OCI-LY3 (cell line): ENCODE measurements at regions not wholly inside any gene's neighbourhood (a gene's known extent, or its start where the extent isn't known, plus 50 kb on each side); places are given as distances from the start of the nearest gene placed in this dataset.

Source experiments
- H2AFZ ChIP-seq: fragments of 200-600, 300-600 bp; shearing (Covaris generic); 2 replicates; pipeline ENCODE4 v1.6.0; 2014; ENCODE audit warnings: antibody characterized with exemption, low read depth, low read length
- H3K27ac ChIP-seq: fragments of 200-600, 300-600 bp; sonication (generic); 2 replicates; pipeline ENCODE4 v1.5.1; 2014; ENCODE audit warnings: mild to moderate bottlenecking, low read length, moderate library complexity, mixed read lengths
- H3K27me3 ChIP-seq: fragments of 200-600, 300-600 bp; sonication (generic); 2 replicates; pipeline ENCODE4 v1.6.1; 2014; ENCODE audit warnings: low read depth, low read length, mixed read lengths
- H3K36me3 ChIP-seq: fragments of 200-600, 300-600 bp; sonication (generic); replicated peaks from 2 replicates; pipeline ENCODE3; 2014; ENCODE audit warnings: low read depth, low read length, mixed read lengths
- H3K4me1 ChIP-seq: fragments of 300-600, 200-600 bp; sonication (generic); 2 replicates; pipeline ENCODE4 v1.6.1; 2014; ENCODE audit warnings: low read length, mixed read lengths
- H3K4me2 ChIP-seq: fragments of 200-600, 300-600 bp; sonication (generic); 2 replicates; pipeline ENCODE4 v1.6.1; 2014; ENCODE audit warnings: low read length, mixed read lengths
- H3K4me3 ChIP-seq: fragments of 300-600, 200-600 bp; sonication (generic); 2 replicates; pipeline ENCODE4 v1.5.1; 2014; ENCODE audit warnings: antibody characterized with exemption, mild to moderate bottlenecking, low read length, moderate library complexity
- H3K79me2 ChIP-seq: fragments of 300-600, 200-600 bp; shearing (Covaris generic); 2 replicates; pipeline ENCODE4 v1.6.1; 2014; ENCODE audit warnings: mild to moderate bottlenecking, low read length, mixed read lengths
- H3K9ac ChIP-seq: fragments of 300-600, 200-600 bp; shearing (Covaris generic); 2 replicates; pipeline ENCODE4 v1.6.0; 2014; ENCODE audit warnings: mild to moderate bottlenecking, low read length, moderate library complexity
- H3K9me3 ChIP-seq: fragments of 200-600, 300-600 bp; shearing (Covaris generic); 2 replicates; pipeline ENCODE4 v1.6.1; 2014; ENCODE audit warnings: low read length, mixed read lengths; ENCODE audit not compliant: insufficient read depth
- H4K20me1 ChIP-seq: fragments of 200-600, 300-600 bp; sonication (generic); 2 replicates; pipeline ENCODE4 v1.6.1; 2016; ENCODE audit warnings: low read length, mixed read lengths; ENCODE audit not compliant: insufficient read depth
- CTCF ChIP-seq: fragments of 200-600, 300-600 bp; sonication (generic); IDR thresholded peaks from 2 replicates; pipeline ENCODE4 v1.5.1; 2014; ENCODE audit warnings: antibody characterized with exemption, low read length, low read depth
- EZH2phosphoT487 ChIP-seq: fragments of 200-600 bp; shearing (Covaris generic); IDR thresholded peaks from 2 replicates; pipeline ENCODE4 v1.6.1; 2018; ENCODE audit warnings: antibody characterized with exemption, mixed run types, low read depth

DNA sequence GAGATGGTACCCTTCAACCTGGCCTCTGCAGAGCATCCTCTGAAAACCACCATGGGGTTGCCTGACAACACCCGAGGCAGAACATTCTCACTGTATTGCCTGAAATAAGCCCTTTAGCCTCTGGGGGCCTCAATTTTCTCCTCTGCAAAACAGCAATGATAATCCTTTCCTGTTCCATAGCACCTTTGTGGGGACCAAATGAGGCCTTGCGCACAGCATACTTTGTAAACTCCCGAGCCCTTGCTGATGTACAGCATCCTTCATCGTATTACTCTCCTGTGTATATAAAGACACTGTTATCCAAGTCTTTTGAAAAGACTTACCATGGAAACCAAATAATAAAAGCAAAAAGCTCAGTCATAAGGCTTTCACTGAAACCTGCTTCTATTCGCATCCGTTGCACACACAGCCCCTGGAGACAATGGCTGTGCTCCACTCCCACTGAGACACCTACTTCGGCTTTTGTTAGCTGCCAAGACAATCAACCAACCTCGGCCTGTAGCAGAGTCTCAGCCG, 276.0 kb downstream of the FOXO1 start:
- Histone ChIP-seq H4K20me1 (no peaks in the 10 kb centered on the region), H2AFZ (no peak overlapping the region), H3K4me3 (no peak overlapping the region), H3K79me2 (no peaks in the 10 kb centered on the region), H3K27me3 (peaks cover 8% of the 10 kb centered on the region; the same call in 1 of the 2 replicates), H3K4me1 (peaks cover 14% of the 10 kb centered on the region), H3K4me2 (no peak overlapping the region), H3K27ac (no peak overlapping the region), H3K9me3 (no peaks in the 10 kb centered on the region), H3K9ac (no peak overlapping the region), H3K36me3 (no peaks in the 10 kb centered on the region)
- TF ChIP-seq CTCF (no peak), EZH2phosphoT487 (no peak)

GRCh38 chr13:40391788-40392187, 274.7 kb downstream of the FOXO1 start:
- H3K4me3 ChIP-seq = no peak overlapping the region
- H3K27ac ChIP-seq = no peak overlapping the region
- H3K27me3 ChIP-seq = peaks cover 2% of the 10 kb centered on the region; the same call in 1 of the 2 replicates
- no peaks in the 10 kb centered on the region for H3K36me3 ChIP-seq
- no peaks in the 10 kb centered on the region for H3K9me3 ChIP-seq
- TF ChIP-seq EZH2phosphoT487 = no peak
- no peak overlapping the region for H2AFZ ChIP-seq
- peaks cover 14% of the 10 kb centered on the region for H3K4me1 ChIP-seq
- H3K4me2 ChIP-seq = no peak overlapping the region
- H3K9ac ChIP-seq = no peak overlapping the region
- no peaks in the 10 kb centered on the region for H3K79me2 ChIP-seq
- no peaks in the 10 kb centered on the region for H4K20me1 ChIP-seq

DNA sequence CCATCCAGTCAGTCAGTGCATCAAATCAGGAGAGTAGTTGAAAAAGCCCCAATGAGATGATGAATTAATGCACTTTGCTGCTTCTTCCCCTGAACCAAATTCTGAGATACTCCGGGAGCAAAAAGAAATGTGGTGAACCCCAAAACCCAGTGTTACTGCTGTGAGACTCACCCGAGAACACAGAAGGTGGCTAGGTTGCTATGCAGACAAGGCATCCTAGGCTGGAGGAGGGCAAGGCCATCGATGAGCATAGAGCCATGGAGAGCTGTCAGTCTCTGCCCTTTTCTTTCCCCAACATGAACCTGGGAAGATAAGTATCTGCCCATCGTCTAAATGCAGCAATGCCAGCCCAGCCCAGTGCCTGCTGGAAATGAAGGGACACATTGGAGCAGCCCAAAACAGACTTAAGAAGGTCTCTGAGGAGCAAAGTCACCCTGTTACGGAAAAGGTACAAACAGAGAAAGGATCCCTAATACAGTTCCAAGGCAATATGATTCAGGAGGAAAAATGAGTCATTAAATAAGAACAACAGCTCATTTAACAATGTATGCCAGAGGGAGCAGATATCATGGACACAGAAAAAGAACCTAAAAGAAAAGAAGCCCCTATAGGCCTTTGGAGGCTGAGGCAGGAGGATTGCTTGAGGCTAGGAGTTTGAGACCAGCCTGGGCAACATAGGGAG, 272.0 kb downstream of the FOXO1 start:
- Histone ChIP-seq H3K27me3 (no peaks in the 10 kb centered on the region), H2AFZ (no peak overlapping the region), H4K20me1 (no peaks in the 10 kb centered on the region), H3K9ac (no peak overlapping the region), H3K27ac (no peak overlapping the region), H3K4me3 (no peak overlapping the region), H3K9me3 (no peaks in the 10 kb centered on the region), H3K4me1 (0 out of 2 replicates have a peak, but pooled peaks cover under 1% of the 10 kb centered on the region), H3K4me2 (no peak overlapping the region), H3K36me3 (no peaks in the 10 kb centered on the region), H3K79me2 (no peaks in the 10 kb centered on the region)
- TF ChIP-seq CTCF (no peak), EZH2phosphoT487 (no peak)

GRCh38 chr13:40398065-40398464, 268.4 kb downstream of the FOXO1 start:
- Histone ChIP-seq H3K4me1 (peaks cover 14% of the 10 kb centered on the region), H3K4me3 (no peak overlapping the region), H3K9me3 (no peaks in the 10 kb centered on the region), H3K9ac (no peak overlapping the region), H3K27ac (no peak overlapping the region), H3K79me2 (no peaks in the 10 kb centered on the region), H3K36me3 (no peaks in the 10 kb centered on the region), H4K20me1 (no peaks in the 10 kb centered on the region), H2AFZ (no peak overlapping the region), H3K27me3 (peaks cover 9% of the 10 kb centered on the region), H3K4me2 (no peak overlapping the region)
- TF ChIP-seq EZH2phosphoT487 (no peak), CTCF (no peak)
